ENCODE measurements at regions not wholly inside any gene's neighbourhood (a gene's known extent, or its start where the extent isn't known, plus 50 kb on each side); places are given as distances from the start of the nearest gene placed in this dataset.

GRCh38 chr6:145225500-145225899 is 509.8 kb downstream of the EPM2A start:
- TF ChIP-seq CTCF (IDR thresholded peaks at IDR 0.05) (no peak), POLR2A (IDR thresholded peaks at IDR 0.05) (no peak), POLR2AphosphoS5 (IDR thresholded peaks at IDR 0.05) (no peak)

Measured in gastroesophageal sphincter (tissue), 3 donors.